SK-N-SH (cell line): ENCODE measurements at regions not wholly inside any gene's neighbourhood (a gene's known extent, or its start where the extent isn't known, plus 50 kb on each side); places are given as distances from the start of the nearest gene placed in this dataset.

Experiments
- CTCF ChIA-PET: fragments of 300-600, 350-600 bp; formaldehyde crosslinking; extraction: SDS; loops from one replicate; lab custom pipeline; 2021; lab: Yijun Ruan, JAX
- POLR2A ChIA-PET: fragments of 350-600 bp; sonication (Branson Sonifier 250); formaldehyde crosslinking; extraction: SDS; loops from one replicate; lab custom pipeline; 2020; ENCODE audit warnings: antibody characterized with exemption, inconsistent platforms; lab: Yijun Ruan, JAX
- DNase-seq: peaks from one replicate; pipeline ENCODE4 v3.0.0; 2012
- H2AFZ ChIP-seq: fragments of 200-600 bp; sonication (generic); 2 replicates; pipeline ENCODE4 v1.8.1; 2016; ENCODE audit warnings: antibody characterized with exemption, mild to moderate bottlenecking, low read depth
- H3F3A ChIP-seq: fragments of 200-600 bp; sonication (generic); replicated peaks from 2 replicates; pipeline ENCODE3; 2016; ENCODE audit warnings: antibody characterized with exemption, mild to moderate bottlenecking; ENCODE audit not compliant: insufficient read depth
- H3K27ac ChIP-seq, 2 experiments: fragments of 200-500 bp in 1 of 2; fragments of 200-600 bp in 1 of 2; sonication (Bioruptor generic) in 1 of 2; sonication (generic), shearing (Covaris generic) in 1 of 2; 2 replicates each; pipeline versions ENCODE4 v1.5.1 to v1.6.1; 2014 to 2016; ENCODE audit warnings: low read depth in 2 of 2, inconsistent platforms in 1 of 2, low read length in 1 of 2, mild to moderate bottlenecking in 1 of 2, mixed read lengths in 1 of 2
- H3K27me3 ChIP-seq: fragments of 200-600 bp; sonication (generic), shearing (Covaris generic); 2 replicates; pipeline ENCODE4 v1.6.1; 2016; ENCODE audit warnings: mixed run types; ENCODE audit not compliant: insufficient read depth
- H3K36me3 ChIP-seq, 2 experiments: fragments of 200-500 bp in 1 of 2; fragments of 200-600 bp in 1 of 2; sonication (Bioruptor generic) in 1 of 2; sonication (generic) in 1 of 2; replicated peaks in 1 of 2; 2 replicates each; pipeline versions ENCODE3 to v1.5.1; 2014 to 2016; ENCODE audit warnings: low read length in 1 of 2, mild to moderate bottlenecking in 1 of 2; ENCODE audit not compliant: insufficient read depth in 2 of 2, control insufficient read depth in 1 of 2
- H3K4me1 ChIP-seq, 2 experiments: fragments of 200-500 bp in 1 of 2; fragments of 200-600 bp in 1 of 2; sonication (Bioruptor generic) in 1 of 2; sonication (generic), shearing (Covaris generic) in 1 of 2; 2 replicates each; pipeline versions ENCODE4 v1.5.1 to v1.6.1; 2014 to 2016; ENCODE audit warnings: low read depth in 1 of 2, low read length in 1 of 2, mixed run types in 1 of 2; ENCODE audit not compliant: insufficient read depth in 2 of 2, control insufficient read depth in 1 of 2
- H3K4me2 ChIP-seq: fragments of 200-600 bp; sonication (generic), shearing (Covaris generic); 2 replicates; pipeline ENCODE4 v1.6.1; 2017; ENCODE audit warnings: mixed run types
- H3K4me3 ChIP-seq, 2 experiments: fragments of 200-500 bp in 1 of 2; fragments of 200-600 bp in 1 of 2; sonication (Bioruptor generic) in 1 of 2; sonication (generic), shearing (Covaris generic) in 1 of 2; 2 replicates each; pipeline versions ENCODE4 v1.5.1 to v1.8.1; 2014 to 2016; ENCODE audit warnings: low read depth in 2 of 2, inconsistent platforms in 1 of 2, low read length in 1 of 2, mild to moderate bottlenecking in 1 of 2, mixed read lengths in 1 of 2, moderate library complexity in 1 of 2
- H3K79me2 ChIP-seq: fragments of 200-600 bp; sonication (generic); 2 replicates; pipeline ENCODE4 v1.8.1; 2017; ENCODE audit warnings: mild to moderate bottlenecking; ENCODE audit not compliant: insufficient read depth
- H3K9ac ChIP-seq: fragments of 200-600 bp; sonication (generic); 2 replicates; pipeline ENCODE4 v1.6.1; 2017; ENCODE audit warnings: mixed run types
- H3K9me2 ChIP-seq: fragments of 200-600 bp; sonication (generic); 2 replicates; pipeline ENCODE4 v1.6.1; 2017; ENCODE audit warnings: mixed run types
- H3K9me3 ChIP-seq: fragments of 200-600 bp; sonication (generic); 2 replicates; pipeline ENCODE4 v1.6.1; 2017; ENCODE audit warnings: mixed run types, mild to moderate bottlenecking, moderate library complexity
- H4K20me1 ChIP-seq: fragments of 200-600 bp; sonication (generic); 2 replicates; pipeline ENCODE4 v1.6.1; 2017; ENCODE audit warnings: mild to moderate bottlenecking, mixed run types; ENCODE audit not compliant: insufficient read depth
- EZH2phosphoT487 ChIP-seq: fragments of 200-600 bp; sonication (generic); IDR thresholded peaks from 2 replicates; pipeline ENCODE4 v1.6.1; 2017; ENCODE audit warnings: low read depth, mixed run types, mild to moderate bottlenecking, antibody characterized with exemption, moderate library complexity, borderline replicate concordance
- FOSL2 ChIP-seq: IDR thresholded peaks from 2 replicates; pipeline ENCODE4 v1.4.0; 2012; ENCODE audit warnings: low read depth, mild to moderate bottlenecking, moderate library complexity, borderline replicate concordance
- FOXJ3 ChIP-seq: sonication (generic); formaldehyde crosslinking; IDR thresholded peaks from 2 replicates; pipeline ENCODE4 v1.5.1; 2020; ENCODE audit warnings: mild to moderate bottlenecking, missing genetic modification reagents
- GABPA ChIP-seq: IDR thresholded peaks from 2 replicates; pipeline ENCODE4 v1.4.0; 2012; ENCODE audit warnings: low read depth, mild to moderate bottlenecking
- NFIC ChIP-seq: IDR thresholded peaks from 2 replicates; pipeline ENCODE4 v1.4.0; 2012; ENCODE audit warnings: borderline replicate concordance
- NRF1 ChIP-seq: IDR thresholded peaks from 2 replicates; pipeline ENCODE4 v1.6.1; 2012; ENCODE audit warnings: low read depth, mild to moderate bottlenecking, low read length
- REST ChIP-seq: IDR thresholded peaks from 2 replicates; pipeline ENCODE4 v1.6.1; 2012; ENCODE audit warnings: mild to moderate bottlenecking, low read depth, low read length, moderate library complexity
- RFX5 ChIP-seq: IDR thresholded peaks from 2 replicates; pipeline ENCODE4 v1.6.1; 2012; ENCODE audit warnings: mild to moderate bottlenecking, improper control_type of control experiment, low read length
- SIN3A ChIP-seq: IDR thresholded peaks from 2 replicates; pipeline ENCODE4 v1.6.1; 2012; ENCODE audit warnings: low read depth, mild to moderate bottlenecking, low read length, moderate library complexity, borderline replicate concordance
- TCF12 ChIP-seq: IDR thresholded peaks from 2 replicates; pipeline ENCODE4 v1.4.0; 2012
- TEAD4 ChIP-seq: IDR thresholded peaks from 2 replicates; pipeline ENCODE4 v1.4.0; 2012; ENCODE audit warnings: mild to moderate bottlenecking, borderline replicate concordance; ENCODE audit not compliant: insufficient read depth
- USF1 ChIP-seq: IDR thresholded peaks from 2 replicates; pipeline ENCODE4 v1.4.0; 2012; ENCODE audit warnings: low read depth, borderline replicate concordance
- YY1 ChIP-seq: IDR thresholded peaks from 2 replicates; pipeline ENCODE4 v1.4.0; 2012; ENCODE audit warnings: low read depth, mild to moderate bottlenecking
- WGBS: methylation state at CpG from one replicate; pipeline ENCODE4 v1.1.6; 2017; ENCODE audit warnings: low lambda C conversion rate; 5-methylcytosine and 5-hydroxymethylcytosine counted together
- TF ChIP-seq, protein P1 (sequence below): IDR thresholded peaks from 2 replicates; pipeline ENCODE4; 2012
- TF ChIP-seq, protein P2 (sequence below): IDR thresholded peaks from 2 replicates; pipeline ENCODE4 v1.4.0; 2012; ENCODE audit warnings: low read depth, borderline replicate concordance
- TF ChIP-seq, protein P3 (sequence below): IDR thresholded peaks from 2 replicates; pipeline ENCODE4 v1.4.0; 2012; ENCODE audit warnings: low read depth
- TF ChIP-seq, protein P4 (sequence below): fragments of 150-350 bp; IDR thresholded peaks from 2 replicates; pipeline ENCODE4 v1.6.1; 2016; ENCODE audit warnings: mild to moderate bottlenecking, low read depth, low read length

DNA sequence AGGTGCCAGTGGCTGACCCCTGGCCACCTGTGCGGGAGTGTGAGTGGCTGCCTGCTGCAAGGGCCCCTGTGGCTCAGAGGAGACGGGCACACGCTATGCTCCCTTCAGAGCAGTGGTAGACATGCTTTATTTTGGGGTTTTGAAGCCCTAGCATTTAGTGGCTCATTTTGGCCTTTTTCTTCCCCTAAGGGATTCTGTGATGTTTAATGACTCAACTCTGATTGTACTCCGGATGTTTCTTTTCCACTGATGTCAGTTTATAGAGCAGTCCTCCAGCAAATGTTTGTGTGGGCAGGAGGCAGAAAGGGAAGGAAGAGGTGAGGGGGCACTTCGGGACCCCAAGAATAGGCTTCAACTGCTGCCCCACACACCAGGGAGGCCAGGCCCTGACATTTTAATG is 288.9 kb upstream of the C2CD4B start:
- Histone ChIP-seq H3K9ac (no peak overlapping the region), H3K27ac (peak overlapping the region in 1 of 2 experiments; percentile 48; a peak in 2 of 4 replicates), H2AFZ (no peak overlapping the region), H3K4me1 (peaks cover 30 to 51% of the 10 kb centered on the region in 2 experiments; a peak in 3 of 4 replicates), H3K9me2 (no peaks in the 10 kb centered on the region), H3K4me2 (peak overlapping the region; percentile 35), H3K79me2 (peaks cover 17% of the 10 kb centered on the region), H3F3A (peaks cover 4% of the 10 kb centered on the region), H3K27me3 (no peaks in the 10 kb centered on the region), H3K36me3 (no peaks in the 10 kb centered on the region), H3K9me3 (no peaks in the 10 kb centered on the region), H4K20me1 (no peaks in the 10 kb centered on the region), H3K4me3 (no peak overlapping the region)
- ChIA-PET CTCF (no interaction called here), POLR2A (no interaction called here)
- DNase-seq: no peak
- TF ChIP-seq TEAD4 (no peak), TCF12 (0 out of 2 replicates have a peak, but pooled peaks have one; percentile 26), EZH2phosphoT487 (no peak)
- TF ChIP-seq, protein P1, sequence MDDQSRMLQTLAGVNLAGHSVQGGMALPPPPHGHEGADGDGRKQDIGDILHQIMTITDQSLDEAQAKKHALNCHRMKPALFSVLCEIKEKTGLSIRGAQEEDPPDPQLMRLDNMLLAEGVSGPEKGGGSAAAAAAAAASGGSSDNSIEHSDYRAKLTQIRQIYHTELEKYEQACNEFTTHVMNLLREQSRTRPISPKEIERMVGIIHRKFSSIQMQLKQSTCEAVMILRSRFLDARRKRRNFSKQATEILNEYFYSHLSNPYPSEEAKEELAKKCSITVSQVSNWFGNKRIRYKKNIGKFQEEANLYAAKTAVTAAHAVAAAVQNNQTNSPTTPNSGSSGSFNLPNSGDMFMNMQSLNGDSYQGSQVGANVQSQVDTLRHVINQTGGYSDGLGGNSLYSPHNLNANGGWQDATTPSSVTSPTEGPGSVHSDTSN: no peak
- WGBS: 80% methylated on average over 5 of the region's 5 CpGs

DNA sequence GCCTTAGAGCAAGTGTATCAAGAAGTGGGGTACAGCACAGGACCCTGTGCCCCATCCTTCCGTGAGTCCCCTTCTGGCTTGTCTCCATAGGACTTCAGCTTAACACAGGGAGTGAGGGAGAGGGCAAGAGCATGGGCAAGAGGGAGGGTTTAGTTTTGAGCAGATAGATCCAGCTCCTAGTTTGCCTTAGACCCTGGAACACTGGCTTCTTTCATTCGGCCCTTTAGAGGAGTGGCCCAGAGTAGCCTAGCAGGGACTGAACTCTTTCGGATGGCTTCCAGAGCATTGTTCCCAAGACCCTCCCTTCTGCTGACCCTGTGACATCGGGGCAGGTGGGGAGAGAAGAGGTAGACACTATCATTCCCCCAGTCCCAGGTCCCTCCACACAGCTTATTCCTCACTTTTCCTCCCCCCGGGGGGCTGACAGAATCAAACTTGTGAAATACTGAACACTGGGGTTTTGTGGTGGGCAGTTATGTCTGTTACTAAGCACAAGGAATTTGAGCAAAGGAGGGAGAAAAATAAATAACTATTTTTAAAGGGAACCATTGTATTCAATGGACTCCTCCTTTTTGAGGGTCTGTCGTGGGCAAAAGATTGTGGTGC is 289.6 kb upstream of the C2CD4B start:
- POLR2A ChIA-PET: no interaction called here
- Histone ChIP-seq H3F3A (peaks cover 4% of the 10 kb centered on the region), H3K9ac (no peak overlapping the region), H3K9me2 (no peaks in the 10 kb centered on the region), H3K27me3 (no peaks in the 10 kb centered on the region), H3K9me3 (no peaks in the 10 kb centered on the region)
- TF ChIP-seq RFX5 (no peak), TCF12 (no peak), REST (no peak), GABPA (no peak), USF1 (no peak), FOXJ3 (CRISPR knock-in tag) (no peak), NFIC (no peak), YY1 (no peak), SIN3A (no peak), FOSL2 (no peak), NRF1 (no peak)
- TF ChIP-seq, protein P2, sequence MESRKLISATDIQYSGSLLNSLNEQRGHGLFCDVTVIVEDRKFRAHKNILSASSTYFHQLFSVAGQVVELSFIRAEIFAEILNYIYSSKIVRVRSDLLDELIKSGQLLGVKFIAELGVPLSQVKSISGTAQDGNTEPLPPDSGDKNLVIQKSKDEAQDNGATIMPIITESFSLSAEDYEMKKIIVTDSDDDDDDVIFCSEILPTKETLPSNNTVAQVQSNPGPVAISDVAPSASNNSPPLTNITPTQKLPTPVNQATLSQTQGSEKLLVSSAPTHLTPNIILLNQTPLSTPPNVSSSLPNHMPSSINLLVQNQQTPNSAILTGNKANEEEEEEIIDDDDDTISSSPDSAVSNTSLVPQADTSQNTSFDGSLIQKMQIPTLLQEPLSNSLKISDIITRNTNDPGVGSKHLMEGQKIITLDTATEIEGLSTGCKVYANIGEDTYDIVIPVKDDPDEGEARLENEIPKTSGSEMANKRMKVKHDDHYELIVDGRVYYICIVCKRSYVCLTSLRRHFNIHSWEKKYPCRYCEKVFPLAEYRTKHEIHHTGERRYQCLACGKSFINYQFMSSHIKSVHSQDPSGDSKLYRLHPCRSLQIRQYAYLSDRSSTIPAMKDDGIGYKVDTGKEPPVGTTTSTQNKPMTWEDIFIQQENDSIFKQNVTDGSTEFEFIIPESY: no peak
- TF ChIP-seq, protein P3, sequence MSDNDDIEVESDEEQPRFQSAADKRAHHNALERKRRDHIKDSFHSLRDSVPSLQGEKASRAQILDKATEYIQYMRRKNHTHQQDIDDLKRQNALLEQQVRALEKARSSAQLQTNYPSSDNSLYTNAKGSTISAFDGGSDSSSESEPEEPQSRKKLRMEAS: no peak
- TF ChIP-seq, protein P4, sequence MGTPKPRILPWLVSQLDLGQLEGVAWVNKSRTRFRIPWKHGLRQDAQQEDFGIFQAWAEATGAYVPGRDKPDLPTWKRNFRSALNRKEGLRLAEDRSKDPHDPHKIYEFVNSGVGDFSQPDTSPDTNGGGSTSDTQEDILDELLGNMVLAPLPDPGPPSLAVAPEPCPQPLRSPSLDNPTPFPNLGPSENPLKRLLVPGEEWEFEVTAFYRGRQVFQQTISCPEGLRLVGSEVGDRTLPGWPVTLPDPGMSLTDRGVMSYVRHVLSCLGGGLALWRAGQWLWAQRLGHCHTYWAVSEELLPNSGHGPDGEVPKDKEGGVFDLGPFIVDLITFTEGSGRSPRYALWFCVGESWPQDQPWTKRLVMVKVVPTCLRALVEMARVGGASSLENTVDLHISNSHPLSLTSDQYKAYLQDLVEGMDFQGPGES: no peak
- TF ChIP-seq, all 33 proteins: peak for 0
- Histone ChIP-seq H3K4me2 (peak overlapping the region; percentile 35; the same call in 1 of the 2 replicates), H4K20me1 (no peaks in the 10 kb centered on the region), H3K4me3 (no peak overlapping the region), H3K36me3 (no peaks in the 10 kb centered on the region), H2AFZ (no peak overlapping the region), H3K4me1 (peaks cover 30 to 55% of the 10 kb centered on the region in 2 experiments; a peak in 3 of 4 replicates), H3K27ac (peak overlapping the region; percentile 48 to 71; a peak in 3 of 4 replicates), H3K79me2 (peaks cover 21% of the 10 kb centered on the region)
- 92% methylated on average over 6 of the region's 6 CpGs for WGBS
- no peak for DNase-seq
- CTCF ChIA-PET: no interaction called here
